CD8-positive, alpha-beta memory T cell (primary cell): ENCODE measurements at regions not wholly inside any gene's neighbourhood (a gene's known extent, or its start where the extent isn't known, plus 50 kb on each side); places are given as distances from the start of the nearest gene placed in this dataset.

Experiments
- CTCF ChIA-PET: fragments of 350-600 bp; sonication (Branson Sonifier 250); formaldehyde crosslinking; loops from one replicate; lab custom pipeline; 2021; ENCODE audit warnings: antibody characterized with exemption; lab: Charles Lee
- POLR2A ChIA-PET: fragments of 350-600 bp; sonication (Branson Sonifier 250); formaldehyde crosslinking; loops from one replicate; lab custom pipeline; 2021; ENCODE audit warnings: antibody characterized with exemption; lab: Charles Lee
- DNase-seq, 5 donors: peaks; one replicate each; pipeline versions ENCODE4 v3.0.0 to v3.0.0-alpha.2; 2020 to 2022; ENCODE audit warnings: mixed read lengths in 1 of 5
- H3K27ac ChIP-seq: one replicate; pipeline ENCODE4 v1.7.0; 2013; ENCODE audit warnings: low read depth, mild to moderate bottlenecking, low read length, moderate library complexity
- H3K27me3 ChIP-seq: 2 replicates; pipeline ENCODE4 v1.7.0; 2013; ENCODE audit warnings: low read length, mild to moderate bottlenecking; ENCODE audit not compliant: insufficient read depth, poor library complexity, severe bottlenecking
- H3K36me3 ChIP-seq: 2 replicates; pipeline ENCODE4 v1.7.0; 2013; ENCODE audit warnings: mild to moderate bottlenecking, low read length, moderate library complexity; ENCODE audit not compliant: insufficient read depth
- H3K4me1 ChIP-seq: 2 replicates; pipeline ENCODE4 v1.7.0; 2013; ENCODE audit warnings: mild to moderate bottlenecking, low read length, moderate library complexity; ENCODE audit not compliant: insufficient read depth
- H3K4me3 ChIP-seq: 2 replicates; pipeline ENCODE4 v1.7.0; 2013; ENCODE audit warnings: mild to moderate bottlenecking, low read length
- H3K9me3 ChIP-seq: 2 replicates; pipeline ENCODE4 v1.7.0; 2013; ENCODE audit warnings: mild to moderate bottlenecking, low read length
- H3K27ac Mint-ChIP-seq, 8 donors: one replicate each; pipeline ENCODE4 v1.8.0; 2020 to 2021; ENCODE audit warnings: mixed read lengths in 8 of 8, mild to moderate bottlenecking in 6 of 8, inconsistent platforms in 3 of 8, moderate library complexity in 3 of 8
- H3K27me3 Mint-ChIP-seq, 2 donors: one replicate each; pipeline ENCODE4 v1.8.0; 2020 to 2021; ENCODE audit warnings: mixed read lengths in 2 of 2, mild to moderate bottlenecking in 1 of 2, moderate library complexity in 1 of 2
- H3K36me3 Mint-ChIP-seq, 3 donors: one replicate each; pipeline ENCODE4 v1.8.0; 2020 to 2021; ENCODE audit warnings: mixed read lengths in 3 of 3, inconsistent platforms in 1 of 3, mild to moderate bottlenecking in 1 of 3
- H3K4me1 Mint-ChIP-seq, 3 donors: one replicate each; pipeline ENCODE4 v1.8.0; 2020 to 2021; ENCODE audit warnings: mixed read lengths in 3 of 3, inconsistent platforms in 1 of 3, mild to moderate bottlenecking in 1 of 3
- H3K4me3 Mint-ChIP-seq, 7 donors: one replicate each; pipeline ENCODE4 v1.8.0; 2020 to 2021; ENCODE audit warnings: mixed read lengths in 7 of 7, mild to moderate bottlenecking in 6 of 7, moderate library complexity in 4 of 7, inconsistent platforms in 2 of 7
- H3K9me3 Mint-ChIP-seq, 5 donors: one replicate each; pipeline ENCODE4 v1.8.0; 2020 to 2022; ENCODE audit warnings: mixed read lengths in 5 of 5, mild to moderate bottlenecking in 3 of 5, moderate library complexity in 2 of 5, inconsistent platforms in 1 of 5

- ChIA-PET POLR2A (no interaction called here), CTCF (no interaction called here)
- Mint-ChIP-seq H3K27me3 (peaks cover 7 to 24% of the 10 kb centered on the region in 2 donors), H3K9me3 (no peaks in the 10 kb centered on the region), H3K4me1 (no peaks in the 10 kb centered on the region), H3K36me3 (no peaks in the 10 kb centered on the region), H3K27ac (peak overlapping the region in 1 of 8 donors; percentile 80), H3K4me3 (no peak overlapping the region)
- no peaks in the 10 kb centered on the region for H3K27me3 ChIP-seq
- H3K9me3 ChIP-seq: no peaks in the 10 kb centered on the region
- no peaks in the 10 kb centered on the region for H3K4me1 ChIP-seq
- no peaks in the 10 kb centered on the region for H3K36me3 ChIP-seq
- H3K27ac ChIP-seq: no peak overlapping the region
- no peak overlapping the region for H3K4me3 ChIP-seq
- DNase-seq: no peak
Observed at GRCh38 chr2:200747668-200748618, 63.8 kb upstream of the BZW1 start.

- H3K27ac Mint-ChIP-seq: peak overlapping the region in 1 of 8 donors; percentile 14
- H3K36me3 Mint-ChIP-seq: no peaks in the 10 kb centered on the region
- no peaks in the 10 kb centered on the region for H3K36me3 ChIP-seq
- H3K4me1 Mint-ChIP-seq: no peaks in the 10 kb centered on the region
- no peaks in the 10 kb centered on the region for H3K9me3 ChIP-seq
- CTCF ChIA-PET: no interaction called here
- no peaks in the 10 kb centered on the region for H3K27me3 ChIP-seq
- no peaks in the 10 kb centered on the region for H3K4me1 ChIP-seq
- H3K4me3 ChIP-seq: no peak overlapping the region
- H3K9me3 Mint-ChIP-seq: no peaks in the 10 kb centered on the region
- H3K27ac ChIP-seq: no peak overlapping the region
- no peak for DNase-seq
- H3K4me3 Mint-ChIP-seq: no peak overlapping the region
- peaks cover 7 to 28% of the 10 kb centered on the region in 2 donors for H3K27me3 Mint-ChIP-seq
- POLR2A ChIA-PET: no interaction called here
Observed at GRCh38 chr2:200748779-200749178, 62.9 kb upstream of the BZW1 start.

GRCh38 chr2:200749631-200750322, 61.9 kb upstream of the BZW1 start:
- ChIA-PET CTCF (interaction anchor here (0.9 kb wide), 1 partner anchor 16 kb away, joined by 3 read pairs; no protein-coding TSS in a partner anchor), POLR2A (no interaction called here)
- H3K9me3 Mint-ChIP-seq: no peaks in the 10 kb centered on the region
- no peaks in the 10 kb centered on the region for H3K36me3 ChIP-seq
- H3K4me1 Mint-ChIP-seq: no peaks in the 10 kb centered on the region
- no peaks in the 10 kb centered on the region for H3K36me3 Mint-ChIP-seq
- no peaks in the 10 kb centered on the region for H3K9me3 ChIP-seq
- no peak overlapping the region for H3K4me3 ChIP-seq
- no peaks in the 10 kb centered on the region for H3K4me1 ChIP-seq
- peaks cover 7 to 36% of the 10 kb centered on the region in 2 donors for H3K27me3 Mint-ChIP-seq
- no peak for DNase-seq
- H3K4me3 Mint-ChIP-seq: no peak overlapping the region
- H3K27ac Mint-ChIP-seq: no peak overlapping the region
- no peaks in the 10 kb centered on the region for H3K27me3 ChIP-seq
- H3K27ac ChIP-seq: no peak overlapping the region

DNA sequence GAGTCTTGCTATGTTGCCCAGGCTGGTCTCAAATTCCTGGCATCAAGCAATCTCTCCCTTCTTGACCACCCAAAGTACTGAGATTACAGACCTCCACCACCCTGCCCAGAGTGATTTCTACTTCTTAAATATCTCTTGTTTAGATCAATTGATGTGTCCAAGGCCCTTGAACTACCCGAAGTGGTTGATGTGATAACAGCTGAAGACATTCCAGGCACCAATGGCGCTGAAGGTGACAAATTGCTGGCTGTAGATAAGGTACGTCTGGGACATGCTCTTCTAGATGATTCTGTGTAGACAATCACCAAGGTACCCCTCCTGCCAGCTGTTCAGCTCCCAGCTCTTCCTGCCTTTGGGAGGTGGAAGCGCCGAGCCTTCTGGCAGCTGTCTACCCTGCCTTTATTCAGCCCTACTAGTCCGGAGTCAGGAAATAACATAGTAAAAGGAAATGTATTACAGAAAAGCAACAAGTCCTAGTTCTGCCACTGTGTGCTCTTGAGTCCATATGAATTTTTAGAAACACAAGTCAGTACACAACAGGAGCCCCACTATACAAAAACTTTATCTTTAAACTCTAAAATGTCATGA, 61.3 kb upstream of the BZW1 start:
- H3K27ac ChIP-seq: no peak overlapping the region
- H3K4me1 ChIP-seq: no peaks in the 10 kb centered on the region
- H3K36me3 Mint-ChIP-seq: no peaks in the 10 kb centered on the region
- no peaks in the 10 kb centered on the region for H3K27me3 ChIP-seq
- no peak overlapping the region for H3K4me3 ChIP-seq
- H3K36me3 ChIP-seq: no peaks in the 10 kb centered on the region
- ChIA-PET CTCF (no interaction called here), POLR2A (no interaction called here)
- H3K27ac Mint-ChIP-seq: no peak overlapping the region
- no peaks in the 10 kb centered on the region for H3K9me3 Mint-ChIP-seq
- no peaks in the 10 kb centered on the region for H3K4me1 Mint-ChIP-seq
- peaks cover 7 to 38% of the 10 kb centered on the region in 2 donors for H3K27me3 Mint-ChIP-seq
- no peaks in the 10 kb centered on the region for H3K9me3 ChIP-seq
- H3K4me3 Mint-ChIP-seq: no peak overlapping the region
- DNase-seq: no peak

- H3K27me3 ChIP-seq: no peaks in the 10 kb centered on the region
- H3K9me3 ChIP-seq: no peaks in the 10 kb centered on the region
- no peak for DNase-seq
- no peaks in the 10 kb centered on the region for H3K9me3 Mint-ChIP-seq
- ChIA-PET CTCF (no interaction called here), POLR2A (no interaction called here)
- H3K27ac Mint-ChIP-seq: no peak overlapping the region
- H3K36me3 ChIP-seq: no peaks in the 10 kb centered on the region
- H3K27ac ChIP-seq: no peak overlapping the region
- no peak overlapping the region for H3K4me3 Mint-ChIP-seq
- H3K4me1 Mint-ChIP-seq: no peaks in the 10 kb centered on the region
- H3K4me3 ChIP-seq: no peak overlapping the region
- no peaks in the 10 kb centered on the region for H3K4me1 ChIP-seq
- peaks cover 9 to 38% of the 10 kb centered on the region in 2 donors for H3K27me3 Mint-ChIP-seq
- no peaks in the 10 kb centered on the region for H3K36me3 Mint-ChIP-seq
Observed at GRCh38 chr2:200751786-200752185, 59.9 kb upstream of the BZW1 start.

DNA sequence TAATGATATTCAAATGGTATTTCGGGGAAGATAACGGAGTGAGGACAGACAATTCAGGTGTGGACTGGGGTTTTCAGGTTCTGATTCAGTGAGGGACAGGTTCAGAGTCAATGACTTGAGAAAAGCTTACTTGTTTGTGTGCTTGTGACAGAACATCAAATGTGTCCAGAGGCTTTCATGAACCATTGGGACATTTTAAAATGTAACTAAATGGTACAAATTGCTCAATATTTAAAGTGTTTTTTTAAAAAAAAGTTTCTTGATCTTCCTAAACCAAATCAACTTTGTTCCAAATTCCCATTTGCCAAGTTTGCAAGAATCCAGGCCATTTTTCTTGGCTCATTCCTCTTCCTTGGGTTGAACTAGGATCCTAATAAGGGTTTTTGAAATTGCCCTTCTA, 59.4 kb upstream of the BZW1 start:
- Mint-ChIP-seq H3K36me3 (no peaks in the 10 kb centered on the region), H3K27me3 (peaks cover 10 to 38% of the 10 kb centered on the region in 2 donors), H3K4me1 (no peaks in the 10 kb centered on the region), H3K4me3 (no peak overlapping the region), H3K9me3 (no peaks in the 10 kb centered on the region), H3K27ac (no peak overlapping the region)
- no peak overlapping the region for H3K4me3 ChIP-seq
- H3K9me3 ChIP-seq: no peaks in the 10 kb centered on the region
- CTCF ChIA-PET: no interaction called here
- H3K36me3 ChIP-seq: no peaks in the 10 kb centered on the region
- POLR2A ChIA-PET: no interaction called here
- no peak overlapping the region for H3K27ac ChIP-seq
- H3K27me3 ChIP-seq: no peaks in the 10 kb centered on the region
- DNase-seq: no peak
- H3K4me1 ChIP-seq: no peaks in the 10 kb centered on the region

- no peak overlapping the region for H3K27ac Mint-ChIP-seq
- no peak for DNase-seq
Observed at GRCh38 chr2:200752835-200753234, 58.9 kb upstream of the BZW1 start.

More at GRCh38 chr2:200752835-200753234, 58.9 kb upstream of the BZW1 start:
- H3K27me3 Mint-ChIP-seq: peaks cover 12 to 38% of the 10 kb centered on the region in 2 donors
- H3K27me3 ChIP-seq: no peaks in the 10 kb centered on the region
- H3K27ac ChIP-seq: no peak overlapping the region
- H3K9me3 Mint-ChIP-seq: no peaks in the 10 kb centered on the region
- H3K36me3 Mint-ChIP-seq: no peaks in the 10 kb centered on the region
- CTCF ChIA-PET: no interaction called here
- H3K4me3 ChIP-seq: no peak overlapping the region
- POLR2A ChIA-PET: no interaction called here
- H3K9me3 ChIP-seq: no peaks in the 10 kb centered on the region
- H3K4me1 Mint-ChIP-seq: no peaks in the 10 kb centered on the region
- no peaks in the 10 kb centered on the region for H3K36me3 ChIP-seq
- no peak overlapping the region for H3K4me3 Mint-ChIP-seq
- H3K4me1 ChIP-seq: no peaks in the 10 kb centered on the region
